ENCODE measurements at regions not wholly inside any gene's neighbourhood (a gene's known extent, or its start where the extent isn't known, plus 50 kb on each side); places are given as distances from the start of the nearest gene placed in this dataset.

- intact Hi-C loops (cut with micrococcal nuclease), result no loop called here
- peaks cover 2% of the 10 kb centered on the region for H3K27me3 Mint-ChIP-seq
- POLR2A ChIA-PET, result no interaction called here
Measured at GRCh38 chr11:121958323-121958970, 157.6 kb downstream of the BLID start.

GRCh38 chr11:121953122-121953521, 162.9 kb downstream of the BLID start:
- DNase-seq (no peak), ATAC-seq (ENCODE audit: low read depth) (no peak)
- H3K27me3 Mint-ChIP-seq, result peaks cover 2% of the 10 kb centered on the region
- no peaks in the 10 kb centered on the region for H3K36me3 Mint-ChIP-seq (ENCODE audit: low read depth)
- no peak overlapping the region for H3K4me3 Mint-ChIP-seq
- TF ChIP-seq CTCF (IDR thresholded peaks at IDR 0.05), result no peak
- ChIA-PET POLR2A (no interaction called here), CTCF (no interaction called here)
- intact Hi-C loops (cut with micrococcal nuclease), result no loop called here
- H3K4me1 Mint-ChIP-seq, result no peaks in the 10 kb centered on the region
- H3K27ac Mint-ChIP-seq, result no peak overlapping the region
- no peaks in the 10 kb centered on the region for H3K9me3 Mint-ChIP-seq

More at GRCh38 chr11:121958323-121958970, 157.6 kb downstream of the BLID start:
- Mint-ChIP-seq H3K9me3 (no peaks in the 10 kb centered on the region), H3K4me3 (no peak overlapping the region), H3K27ac (no peak overlapping the region), H3K36me3 (ENCODE audit: low read depth) (no peaks in the 10 kb centered on the region), H3K4me1 (no peaks in the 10 kb centered on the region)
- CTCF ChIA-PET, result no interaction called here
- ATAC-seq (ENCODE audit: low read depth) (no peak), DNase-seq (no peak)
- no peak for TF ChIP-seq CTCF (IDR thresholded peaks at IDR 0.05)

GRCh38 chr11:121950160-121950559, 165.9 kb downstream of the BLID start:
- CTCF ChIA-PET, result no interaction called here
- POLR2A ChIA-PET, result no interaction called here
- no peak overlapping the region for H3K27ac Mint-ChIP-seq
- peaks cover 2% of the 10 kb centered on the region for H3K9me3 Mint-ChIP-seq
- no peaks in the 10 kb centered on the region for H3K36me3 Mint-ChIP-seq (ENCODE audit: low read depth)
- ATAC-seq (ENCODE audit: low read depth) (no peak), DNase-seq (no peak)
- intact Hi-C loops (cut with micrococcal nuclease), result no loop called here
- H3K27me3 Mint-ChIP-seq, result peaks cover 2% of the 10 kb centered on the region
- H3K4me1 Mint-ChIP-seq, result no peaks in the 10 kb centered on the region
- TF ChIP-seq CTCF (IDR thresholded peaks at IDR 0.05), result no peak
- H3K4me3 Mint-ChIP-seq, result no peak overlapping the region

GRCh38 chr11:121946514-121946913, 169.5 kb downstream of the BLID start:
- no peak for TF ChIP-seq CTCF (IDR thresholded peaks at IDR 0.05)
- Mint-ChIP-seq H3K9me3 (peaks cover 2% of the 10 kb centered on the region), H3K27me3 (no peaks in the 10 kb centered on the region), H3K4me1 (no peaks in the 10 kb centered on the region), H3K27ac (no peak overlapping the region), H3K36me3 (ENCODE audit: low read depth) (no peaks in the 10 kb centered on the region), H3K4me3 (no peak overlapping the region)
- CTCF ChIA-PET, result no interaction called here
- intact Hi-C loops (cut with micrococcal nuclease), result no loop called here
- DNase-seq (no peak), ATAC-seq (ENCODE audit: low read depth) (no peak)
- POLR2A ChIA-PET, result no interaction called here

- ChIA-PET CTCF (no interaction called here), POLR2A (no interaction called here)
- DNase-seq (no peak), ATAC-seq (ENCODE audit: low read depth) (no peak)
- Mint-ChIP-seq H3K27ac (no peak overlapping the region), H3K4me1 (no peaks in the 10 kb centered on the region), H3K27me3 (no peaks in the 10 kb centered on the region), H3K9me3 (peaks cover 2% of the 10 kb centered on the region), H3K36me3 (ENCODE audit: low read depth) (no peaks in the 10 kb centered on the region), H3K4me3 (no peak overlapping the region)
- TF ChIP-seq CTCF (IDR thresholded peaks at IDR 0.05), result no peak
- intact Hi-C loops (cut with micrococcal nuclease), result no loop called here
Measured at GRCh38 chr11:121944556-121945230, 171.3 kb downstream of the BLID start.
